Skin epidermis (tissue), 12 donors: ENCODE measurements at regions not wholly inside any gene's neighbourhood (a gene's known extent, or its start where the extent isn't known, plus 50 kb on each side); places are given as distances from the start of the nearest gene placed in this dataset.
"Not testable (repeated sequence)": the region's sequence is repeated elsewhere in the genome, so short reads cannot be mapped to it uniquely, and the experiment has no call there.

Experiments
- H3K27ac ChIP-seq, 21 experiments: fragments of 200-600 bp; sonication (generic) in 11 of 21; one replicate each; pipeline ENCODE4 v1.5.0; 2020; ENCODE audit warnings: mild to moderate bottlenecking in 3 of 21, inconsistent platforms in 2 of 21, moderate library complexity in 2 of 21
- H3K4me3 ChIP-seq, 7 experiments: fragments of 200-600 bp; sonication (generic) in 2 of 7; one replicate each; pipeline ENCODE4 v1.5.0; 2020; ENCODE audit warnings: inconsistent platforms in 2 of 7, mild to moderate bottlenecking in 2 of 7, moderate library complexity in 1 of 7

- H3K27ac ChIP-seq: no peak overlapping the region
- H3K4me3 ChIP-seq: no peak overlapping the region
Measured at GRCh38 chr16:59470556-59470955, 736.4 kb upstream of the GOT2 start.

DNA sequence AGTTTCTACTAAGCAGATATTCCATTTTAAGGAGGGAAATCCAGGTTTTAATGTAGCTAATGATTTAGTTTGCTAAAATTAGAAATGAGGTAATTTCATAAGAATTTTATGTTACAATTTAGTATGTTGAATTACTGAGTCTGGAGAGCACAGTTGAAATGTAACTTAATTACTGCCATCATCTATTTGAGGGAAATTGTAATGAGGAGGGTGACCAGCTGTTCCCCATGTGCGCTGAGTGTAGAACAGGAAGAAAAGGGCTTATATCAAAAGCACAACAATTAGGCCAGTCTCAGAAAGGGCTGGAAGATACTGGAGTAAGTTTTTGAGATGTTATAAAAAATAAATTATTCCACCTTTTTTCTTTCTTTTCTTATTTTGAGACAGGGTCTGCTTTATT is 735.1 kb upstream of the GOT2 start:
- Histone ChIP-seq H3K27ac (no peak overlapping the region), H3K4me3 (no peak overlapping the region)

DNA sequence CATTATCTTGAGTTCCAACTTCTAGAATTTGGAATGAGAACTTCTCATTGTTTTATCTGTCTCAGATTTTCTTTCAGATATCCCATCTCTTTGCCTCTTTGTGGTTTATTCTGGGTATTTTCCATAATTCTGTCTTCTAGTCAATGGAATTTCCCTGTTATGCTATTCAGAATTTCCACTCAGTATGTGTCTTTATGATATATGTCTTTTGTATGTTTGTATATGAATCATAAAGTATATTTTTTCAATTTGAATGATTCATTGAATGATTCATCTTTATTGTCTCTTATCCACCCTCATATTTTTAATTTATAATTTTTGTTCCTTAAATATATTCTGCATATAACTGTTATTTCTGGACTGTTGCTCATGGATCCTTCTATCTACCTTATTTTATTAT is 729.7 kb upstream of the GOT2 start:
- H3K27ac ChIP-seq: no peak overlapping the region

GRCh38 chr16:59459806-59460205 is 725.7 kb upstream of the GOT2 start:
- H3K4me3 ChIP-seq: no peak overlapping the region
- H3K27ac ChIP-seq: no peak overlapping the region

More for the DNA sequence above, 729.7 kb upstream of the GOT2 start:
- H3K4me3 ChIP-seq: no peak overlapping the region

DNA sequence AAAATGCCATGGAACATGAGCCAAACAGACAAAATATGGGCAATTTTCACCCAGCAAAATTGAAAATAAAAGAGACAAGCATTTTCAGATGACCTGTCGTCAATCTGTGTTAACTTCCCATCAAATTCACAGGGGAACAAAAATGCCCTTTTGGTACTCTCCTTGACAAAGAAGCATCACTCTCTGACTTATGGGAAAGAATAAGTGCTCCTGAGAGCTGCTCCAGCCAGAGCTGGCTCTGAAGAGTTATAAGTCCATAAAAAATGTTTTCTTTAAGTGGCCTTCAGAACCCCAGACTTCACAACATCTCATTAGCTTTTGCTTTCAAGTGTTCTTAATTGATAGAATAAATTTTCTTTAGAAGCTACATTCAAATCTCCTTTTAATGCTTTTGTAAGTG is 721.4 kb upstream of the GOT2 start:
- Histone ChIP-seq H3K4me3 (no peak overlapping the region), H3K27ac (no peak overlapping the region)

GRCh38 chr16:59450513-59450912 is 716.4 kb upstream of the GOT2 start:
- H3K27ac ChIP-seq: not testable (repeated sequence)

DNA sequence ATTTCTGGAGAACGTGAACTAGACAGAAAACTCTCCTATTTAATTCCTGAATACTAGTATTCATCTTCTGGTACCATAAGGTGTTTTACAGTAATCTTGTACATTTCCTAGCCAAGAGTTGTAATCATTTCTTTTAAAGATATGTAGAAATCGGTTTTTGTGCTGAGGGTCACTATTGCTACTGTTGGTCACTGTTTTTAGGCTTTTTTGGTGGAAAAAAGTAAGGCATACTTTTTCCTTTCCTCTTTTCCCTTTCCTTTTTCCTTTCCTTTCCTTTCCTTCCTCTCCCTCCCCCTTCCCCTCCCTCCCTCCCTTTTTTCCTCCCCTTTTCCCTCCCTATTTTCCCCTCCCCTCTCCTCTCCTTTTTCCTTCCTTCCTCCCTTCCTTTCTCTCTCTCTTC is 706.4 kb upstream of the GOT2 start:
- Histone ChIP-seq H3K27ac (no peak overlapping the region), H3K4me3 (no peak overlapping the region)

More at GRCh38 chr16:59450513-59450912, 716.4 kb upstream of the GOT2 start:
- not testable (repeated sequence) for H3K4me3 ChIP-seq

- H3K27ac ChIP-seq: no peak overlapping the region
- no peak overlapping the region for H3K4me3 ChIP-seq
Measured at GRCh38 chr16:59432896-59433295, 698.8 kb upstream of the GOT2 start.

DNA sequence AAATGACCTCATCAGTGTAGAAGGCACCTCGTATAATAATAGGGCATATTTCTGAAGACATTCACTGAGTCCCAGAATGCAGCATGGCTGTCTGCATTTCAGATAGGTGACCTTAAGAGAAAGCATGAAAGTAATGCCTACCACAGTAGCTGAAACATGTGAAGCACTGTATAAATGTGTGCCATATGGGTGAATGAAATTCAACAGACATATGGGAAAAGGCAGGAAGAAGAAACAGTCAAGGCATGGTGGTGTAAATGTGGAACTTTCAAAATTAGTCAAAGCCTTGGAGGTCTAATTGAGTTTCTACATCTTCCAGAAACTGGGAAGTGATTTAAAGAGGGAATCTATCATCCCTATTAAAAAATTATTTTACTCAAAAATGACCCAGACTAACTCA is 698.2 kb upstream of the GOT2 start:
- Histone ChIP-seq H3K27ac (no peak overlapping the region), H3K4me3 (no peak overlapping the region)

GRCh38 chr16:59424714-59425273 is 690.7 kb upstream of the GOT2 start:
- Histone ChIP-seq H3K27ac (no peak overlapping the region), H3K4me3 (no peak overlapping the region)

DNA sequence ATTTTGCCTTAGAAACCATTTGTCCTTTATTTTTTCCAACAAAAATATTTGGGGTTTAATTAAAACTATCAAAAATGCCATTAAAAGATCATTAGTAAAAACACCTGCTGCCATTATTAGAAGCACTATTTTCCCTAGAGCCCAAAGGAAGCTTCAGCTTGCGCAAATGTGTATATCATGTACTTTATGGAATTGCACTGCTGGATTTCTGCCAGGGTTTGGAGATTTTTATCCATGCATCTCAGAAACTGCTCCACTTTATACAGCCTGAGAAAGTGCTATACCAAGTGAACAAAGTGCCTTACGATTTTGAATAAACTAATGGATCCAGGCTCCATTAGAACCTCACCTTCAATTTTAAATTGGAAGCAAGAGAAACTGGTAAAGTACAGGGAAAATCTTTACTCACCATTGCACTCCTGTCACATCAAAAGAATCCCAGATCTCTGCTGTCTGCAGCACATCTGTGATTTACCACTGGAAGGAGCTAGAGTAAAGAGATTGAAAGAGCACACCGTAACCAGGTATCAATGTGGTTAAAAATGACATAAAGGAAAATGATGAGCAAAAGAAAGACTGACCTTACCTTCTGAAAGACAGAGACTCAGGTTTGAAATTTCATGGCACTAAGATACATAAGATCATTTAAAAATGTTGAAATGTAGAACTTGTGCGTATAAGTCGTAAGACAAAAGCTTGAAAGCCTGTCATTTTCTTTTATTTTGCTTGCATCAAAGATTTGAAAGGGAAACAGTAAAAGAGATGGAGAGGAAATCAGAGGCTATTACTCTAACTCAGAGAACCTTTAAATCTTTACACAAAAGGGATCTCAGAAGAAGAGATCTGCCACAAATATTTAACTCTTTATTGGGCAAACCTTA is 678.1 kb upstream of the GOT2 start:
- H3K4me3 ChIP-seq: no peak overlapping the region
- H3K27ac ChIP-seq: no peak overlapping the region

GRCh38 chr16:59410451-59410850 is 676.3 kb upstream of the GOT2 start:
- no peak overlapping the region for H3K4me3 ChIP-seq
- no peak overlapping the region for H3K27ac ChIP-seq

DNA sequence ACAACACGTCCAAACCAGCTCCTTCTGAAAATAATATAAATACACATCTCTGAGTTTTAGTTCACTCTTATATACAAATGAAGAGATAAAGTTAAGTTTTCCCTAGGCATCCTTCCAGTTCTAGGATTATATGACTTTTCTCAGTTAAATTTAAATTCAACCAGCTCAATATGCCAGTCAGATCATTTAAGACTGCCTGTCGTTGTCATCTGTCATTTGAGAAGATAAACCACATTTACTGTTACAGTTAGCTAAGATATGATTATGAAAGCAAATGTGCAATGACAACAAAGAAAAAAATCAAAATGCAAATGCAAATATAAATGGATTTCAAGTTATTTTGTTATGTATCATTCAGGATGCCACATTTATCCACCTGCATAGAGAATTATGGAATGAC is 671.7 kb upstream of the GOT2 start:
- Histone ChIP-seq H3K27ac (no peak overlapping the region), H3K4me3 (no peak overlapping the region)

DNA sequence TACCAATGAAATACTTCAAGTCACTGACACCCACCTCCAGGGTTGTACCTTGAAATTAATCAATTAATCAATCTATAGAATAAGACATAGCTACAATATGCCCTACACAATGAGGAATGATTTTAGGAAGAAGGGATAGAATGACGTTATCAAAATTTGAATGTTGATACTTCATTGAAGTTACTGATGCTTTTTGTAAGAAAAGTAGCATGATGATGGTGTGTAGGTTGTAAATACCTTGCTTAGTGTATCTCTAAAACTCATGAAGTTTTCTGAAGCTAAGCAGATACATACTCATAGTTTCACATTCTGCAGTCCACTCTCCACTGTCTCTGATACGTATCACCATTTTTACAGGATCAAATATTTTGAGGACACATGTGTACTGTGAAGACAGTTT is 670.4 kb upstream of the GOT2 start:
- H3K27ac ChIP-seq: no peak overlapping the region

GRCh38 chr16:59400830-59401229 is 666.7 kb upstream of the GOT2 start:
- no peak overlapping the region for H3K4me3 ChIP-seq
- H3K27ac ChIP-seq: no peak overlapping the region

More for the DNA sequence above, 670.4 kb upstream of the GOT2 start:
- H3K4me3 ChIP-seq: no peak overlapping the region

DNA sequence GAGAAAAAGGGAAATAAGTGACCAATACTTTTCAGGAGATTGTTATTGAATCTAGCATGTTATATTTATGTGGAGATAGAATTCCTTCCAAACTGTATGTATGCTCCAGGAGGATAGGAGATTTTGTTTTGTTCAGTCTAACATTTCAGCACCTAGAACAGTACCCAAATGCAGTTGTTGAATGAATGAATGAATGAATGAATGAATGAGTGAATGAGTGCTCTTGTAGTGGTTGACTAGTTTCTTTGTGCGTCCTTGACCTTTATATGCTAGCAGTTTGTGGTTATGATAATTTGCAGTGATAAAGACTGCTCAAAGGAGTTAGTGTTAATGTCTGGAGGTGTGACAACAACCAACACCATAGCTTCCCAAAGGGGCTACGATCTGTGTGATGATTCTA is 663.5 kb upstream of the GOT2 start:
- Histone ChIP-seq H3K4me3 (no peak overlapping the region), H3K27ac (no peak overlapping the region)

DNA sequence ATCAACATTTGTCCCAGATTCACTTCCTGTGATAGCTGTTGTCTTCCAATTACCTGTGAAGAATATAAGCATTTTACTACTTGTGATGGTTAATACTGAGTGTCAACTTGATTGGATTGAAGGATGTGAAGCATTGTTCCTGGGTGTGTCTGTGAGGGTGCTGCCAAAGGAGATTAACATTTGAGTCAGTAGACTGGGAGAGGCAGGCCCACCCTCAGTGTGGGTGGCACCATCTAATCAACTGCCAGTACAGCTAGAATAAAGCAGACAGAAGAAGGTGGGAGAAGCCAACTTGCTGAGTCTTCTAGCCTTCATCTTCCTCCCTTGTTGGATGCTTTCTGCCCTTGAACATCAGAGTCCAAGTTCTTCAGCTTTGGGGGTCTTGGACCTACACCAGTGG is 660.4 kb upstream of the GOT2 start:
- H3K27ac ChIP-seq: no peak overlapping the region
- H3K4me3 ChIP-seq: no peak overlapping the region

DNA sequence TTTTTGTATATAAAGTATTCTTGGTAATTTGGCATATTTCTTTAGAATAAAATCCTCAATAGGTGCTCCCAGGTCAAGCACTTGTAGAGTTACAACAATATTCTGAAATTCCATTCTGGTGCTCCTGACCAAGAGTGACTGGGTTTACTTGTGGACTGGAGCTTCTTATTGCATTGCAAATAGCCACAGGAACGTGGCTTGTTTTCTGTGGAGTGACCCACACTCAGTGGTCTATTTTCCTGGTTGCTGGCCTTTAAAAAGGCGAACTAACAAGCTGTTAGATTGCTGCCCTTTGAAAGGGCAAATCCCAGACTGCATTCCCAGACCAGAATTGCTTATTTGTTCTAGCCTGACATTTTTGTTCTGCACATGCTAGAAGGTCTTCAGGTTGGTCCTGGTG is 658.8 kb upstream of the GOT2 start:
- no peak overlapping the region for H3K27ac ChIP-seq
- no peak overlapping the region for H3K4me3 ChIP-seq

DNA sequence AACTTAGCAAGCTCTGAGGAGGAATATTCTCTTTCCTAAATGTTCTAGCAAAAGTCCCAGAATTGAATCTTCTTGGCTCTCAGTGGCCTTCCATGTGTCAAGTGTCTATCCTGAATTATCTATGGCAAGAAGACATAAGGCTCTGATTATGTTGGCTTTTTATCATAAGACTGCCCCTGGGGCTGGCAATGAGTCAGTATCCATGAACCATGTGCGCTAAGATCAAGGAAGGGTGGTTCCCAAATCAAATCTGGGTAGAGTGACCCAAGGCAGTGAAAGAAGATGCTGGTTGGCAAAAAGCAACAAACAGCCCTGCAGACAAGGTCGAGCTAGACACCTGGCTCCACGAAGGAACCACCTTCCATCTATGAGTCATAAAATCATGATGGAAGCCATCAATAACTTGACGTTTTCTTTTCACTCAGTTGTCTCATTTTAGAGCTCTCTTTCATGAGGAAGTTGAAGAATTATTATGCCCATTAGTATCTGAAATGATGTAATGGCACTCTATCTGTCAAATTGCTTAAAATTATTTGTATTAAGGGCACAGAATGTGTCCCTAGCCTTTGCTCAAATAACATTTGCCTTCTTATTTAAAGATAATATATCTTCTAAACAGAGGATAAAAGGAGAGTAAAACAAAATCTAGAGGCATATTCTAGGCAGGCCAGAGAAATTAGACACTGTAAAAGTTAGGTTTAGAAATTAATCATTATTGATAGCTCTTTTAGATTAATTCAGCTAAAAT is 657.7 kb upstream of the GOT2 start:
- Histone ChIP-seq H3K27ac (no peak overlapping the region), H3K4me3 (no peak overlapping the region)

DNA sequence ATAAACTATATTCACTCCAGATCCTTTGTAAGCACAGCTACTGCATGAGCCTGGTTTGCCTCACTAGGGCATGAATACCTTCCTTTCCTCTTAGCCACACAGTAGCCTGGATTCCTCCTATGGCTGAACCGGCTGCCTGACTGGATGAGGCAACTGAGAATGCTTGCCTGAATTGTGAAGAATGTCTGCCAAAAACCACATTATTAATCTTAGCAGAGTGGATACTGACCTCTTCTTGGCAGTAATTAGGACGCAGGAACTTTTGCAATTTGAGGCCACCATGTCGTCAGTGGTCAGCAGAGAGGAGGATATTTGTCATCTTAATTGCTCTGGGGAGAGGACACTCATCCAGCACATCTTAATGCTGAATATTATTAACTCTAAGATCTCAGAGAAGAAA is 651.8 kb upstream of the GOT2 start:
- Histone ChIP-seq H3K4me3 (no peak overlapping the region), H3K27ac (no peak overlapping the region)

DNA sequence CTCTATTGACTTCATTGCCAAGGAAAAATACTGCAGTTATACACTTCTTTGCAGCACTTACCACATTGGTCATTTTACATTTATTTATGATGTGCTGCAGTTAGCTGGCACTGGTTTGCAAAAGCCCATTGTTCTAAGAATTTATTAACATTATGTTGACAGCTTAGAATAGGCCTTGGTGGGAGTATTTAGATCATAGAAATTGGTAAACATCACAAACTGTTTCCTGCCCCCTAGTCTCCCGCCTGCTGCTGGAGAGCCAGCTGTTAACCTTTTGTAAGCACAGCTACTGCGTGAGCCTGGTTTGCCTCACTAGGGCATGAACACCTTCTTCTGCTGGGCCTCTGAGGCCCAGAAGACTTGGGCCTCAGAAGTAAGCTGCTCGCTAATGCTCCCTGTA is 651.4 kb upstream of the GOT2 start:
- no peak overlapping the region for H3K27ac ChIP-seq
- H3K4me3 ChIP-seq: no peak overlapping the region
